Germinal center (tissue), 1 donor: ENCODE measurements at regions not wholly inside any gene's neighbourhood (a gene's known extent, or its start where the extent isn't known, plus 50 kb on each side); places are given as distances from the start of the nearest gene placed in this dataset.
"Not testable (repeated sequence)": the region's sequence is repeated elsewhere in the genome, so short reads cannot be mapped to it uniquely, and the experiment has no call there.

Experiments
- DNase-seq: peaks from one replicate; pipeline ENCODE4 v3.0.0; 2012; ENCODE audit warnings: mixed read lengths, low spot score

GRCh38 chr22:22759371-22759770, 115.0 kb downstream of the GGTLC2 start:
- DNase-seq = no peak

GRCh38 chr22:22759889-22760546, 115.6 kb downstream of the GGTLC2 start:
- DNase-seq = no peak

- DNase-seq = no peak
Measured at GRCh38 chr22:22761606-22761962, 117.2 kb downstream of the GGTLC2 start.

- no peak for DNase-seq
Measured at GRCh38 chr22:22761963-22762772, 117.8 kb downstream of the GGTLC2 start.

- DNase-seq = no peak
Measured at GRCh38 chr22:22763512-22763911, 119.1 kb downstream of the GGTLC2 start.

- no peak for DNase-seq
Measured at GRCh38 chr22:22764085-22764484, 119.7 kb downstream of the GGTLC2 start.

- DNase-seq = no peak
Measured at GRCh38 chr22:22767876-22768602, 119.6 kb upstream of the IGLL5 start.

GRCh38 chr22:22768885-22769284, 118.7 kb upstream of the IGLL5 start:
- no peak for DNase-seq

GRCh38 chr22:22769434-22770279, 118.0 kb upstream of the IGLL5 start:
- DNase-seq = no peak

GRCh38 chr22:22770280-22770871, 117.2 kb upstream of the IGLL5 start:
- DNase-seq = peak; percentile 38

GRCh38 chr22:22770881-22771280, 116.7 kb upstream of the IGLL5 start:
- no peak for DNase-seq

GRCh38 chr22:22771696-22772377, 115.8 kb upstream of the IGLL5 start:
- no peak for DNase-seq

- DNase-seq = no peak
Measured at GRCh38 chr22:22772396-22772795, 115.2 kb upstream of the IGLL5 start.

- no peak for DNase-seq
Measured at GRCh38 chr22:22772883-22773282, 114.7 kb upstream of the IGLL5 start.

GRCh38 chr22:22773427-22773826, 114.2 kb upstream of the IGLL5 start:
- no peak for DNase-seq

- DNase-seq = peak; percentile 47
Measured at GRCh38 chr22:22773979-22774604, 113.5 kb upstream of the IGLL5 start.

GRCh38 chr22:22774762-22775161, 112.9 kb upstream of the IGLL5 start:
- not testable (repeated sequence) for DNase-seq

GRCh38 chr22:22776121-22776520, 111.5 kb upstream of the IGLL5 start:
- DNase-seq = no peak

GRCh38 chr22:22779213-22779612, 108.4 kb upstream of the IGLL5 start:
- DNase-seq = no peak

- DNase-seq = no peak
Measured at GRCh38 chr22:22783575-22783974, 104.0 kb upstream of the IGLL5 start.
